GM12878 (cell line): ENCODE measurements at regions not wholly inside any gene's neighbourhood (a gene's known extent, or its start where the extent isn't known, plus 50 kb on each side); places are given as distances from the start of the nearest gene placed in this dataset.

Source experiments
- ATAC-seq: fragments of 200-7000 bp; cut with Tn5 transposase; 3 replicates; pipeline ENCODE4 v1.9.1; 2020; ENCODE audit warnings: mild to moderate bottlenecking, moderate library complexity
- BruUV-seq: library from RNA; stranded (reverse); fragments of 400-500 nt; replicated peaks from 2 replicates; lab custom pipeline; 2021; lab: Mats Ljungman, UMichigan
- CTCF ChIA-PET: fragments of 300-600 bp; sonication (Branson Sonifier 250); formaldehyde crosslinking; extraction: SDS; loops from one replicate; lab custom pipeline; 2021; ENCODE audit warnings: inconsistent platforms; lab: Yijun Ruan, JAX
- POLR2A ChIA-PET: fragments of 350-600 bp; formaldehyde crosslinking; extraction: SDS; loops from one replicate; lab custom pipeline; 2021; ENCODE audit warnings: inconsistent platforms; lab: Charles Lee
- RAD21 ChIA-PET: fragments of 300-600 bp; sonication (Branson Sonifier 250); formaldehyde crosslinking; loops from one replicate; lab custom pipeline; 2023; ENCODE audit warnings: antibody characterized with exemption; ENCODE audit not compliant: unreplicated experiment; lab: Charles Lee
- SMC1A ChIA-PET: fragments of 300-600 bp; sonication (Branson Sonifier 250); formaldehyde crosslinking; loops from one replicate; lab custom pipeline; 2023; ENCODE audit not compliant: unreplicated experiment, uncharacterized antibody; lab: Charles Lee
- DNase-seq: peaks from one replicate; pipeline ENCODE4 v3.0.0-alpha.2; 2011; ENCODE audit warnings: low read depth, low spot score
- FAIRE-seq: peaks from 3 replicates; lab custom pipeline; 2011; peaks lifted over from hg19 to GRCh38; lab: Jason Lieb, UNC
- H2AFZ ChIP-seq: 2 replicates; pipeline ENCODE4 v1.6.0; 2011; ENCODE audit warnings: low read depth, low read length, control low read depth; ENCODE audit not compliant: control insufficient read depth
- H3K27ac ChIP-seq: 2 replicates; pipeline ENCODE4 v1.5.1; 2011; ENCODE audit warnings: control low read depth; ENCODE audit not compliant: control insufficient read depth, insufficient read depth
- H3K27me3 ChIP-seq, 2 experiments: replicated peaks in 1 of 2; 2 replicates each; pipeline versions ENCODE4 v1.6.0 to v1.6.1; 2011; ENCODE audit warnings: low read length in 1 of 2; ENCODE audit not compliant: control insufficient read depth in 2 of 2, insufficient read depth in 2 of 2
- H3K36me3 ChIP-seq, 2 experiments: 2 replicates each; pipeline ENCODE4 v1.5.1; 2011; ENCODE audit warnings: low read length in 1 of 2; ENCODE audit not compliant: control insufficient read depth in 2 of 2, insufficient read depth in 2 of 2
- H3K4me1 ChIP-seq: 2 replicates; pipeline ENCODE4 v1.6.1; 2011; ENCODE audit warnings: mild to moderate bottlenecking, low read length, moderate library complexity, mixed read lengths; ENCODE audit not compliant: control insufficient read depth, insufficient read depth
- H3K4me2 ChIP-seq: 2 replicates; pipeline ENCODE4 v1.6.0; 2011; ENCODE audit warnings: control low read depth; ENCODE audit not compliant: control insufficient read depth, insufficient read depth
- H3K4me3 ChIP-seq: fragments of 200-600 bp; sonication (generic); 2 replicates; pipeline ENCODE4 v1.5.1; 2016
- H3K79me2 ChIP-seq: 2 replicates; pipeline ENCODE4 v1.6.0; 2011; ENCODE audit warnings: low read length; ENCODE audit not compliant: control insufficient read depth, insufficient read depth
- H3K9ac ChIP-seq: 2 replicates; pipeline ENCODE4 v1.8.0; 2011; ENCODE audit warnings: low read length, control low read depth, mixed read lengths; ENCODE audit not compliant: control insufficient read depth, insufficient read depth
- H3K9me3 ChIP-seq: replicated peaks from 3 replicates; pipeline ENCODE4 v1.5.1; 2011; ENCODE audit warnings: mild to moderate bottlenecking, low read length; ENCODE audit not compliant: control insufficient read depth, insufficient read depth
- H4K20me1 ChIP-seq: 2 replicates; pipeline ENCODE4 v1.6.0; 2011; ENCODE audit not compliant: control insufficient read depth, insufficient read depth
- BMI1 ChIP-seq: fragments of 450-650 bp; IDR thresholded peaks from 2 replicates; pipeline ENCODE4 v1.6.1; 2016; ENCODE audit warnings: mild to moderate bottlenecking, moderate library complexity, borderline replicate concordance
- MEF2B ChIP-seq: fragments of 450-650 bp; IDR thresholded peaks from 2 replicates; pipeline ENCODE4 v1.6.1; 2018; ENCODE audit warnings: mild to moderate bottlenecking, moderate library complexity; ENCODE audit not compliant: partially characterized antibody, poor library complexity, severe bottlenecking
- NFYA ChIP-seq: IDR thresholded peaks from 2 replicates; pipeline ENCODE4 v1.6.1; 2011; ENCODE audit warnings: low read depth, mild to moderate bottlenecking, low read length, improper control_type of control experiment, borderline replicate concordance
- WRNIP1 ChIP-seq: IDR thresholded peaks from 2 replicates; pipeline ENCODE4 v1.6.1; 2011; ENCODE audit warnings: low read depth, low read length, improper control_type of control experiment, borderline replicate concordance
- WGBS: methylation state at CpG from one replicate; pipeline ENCODE4 v1.1.6; 2016; ENCODE audit warnings: low lambda C conversion rate; ENCODE audit not compliant: insufficient replicate concordance, insufficient coverage; ENCODE audit errors: missing lambda C conversion rate; 5-methylcytosine and 5-hydroxymethylcytosine counted together
- in situ Hi-C: fragments of 300-500 bp; cut with MboI; formaldehyde crosslinking; loops from 9 replicates; pipeline ENCODE4 v1.14.3; 2018; ENCODE audit warnings: mixed read lengths
- intact Hi-C: fragments of 100-400 bp; cut with micrococcal nuclease; formaldehyde crosslinking; loops from one replicate; pipeline ENCODE4 v1.14.2; 2022; ENCODE audit not compliant: unreplicated experiment
- TF ChIP-seq, protein P1 (sequence below): IDR thresholded peaks from 2 replicates; pipeline ENCODE4 v1.6.1; 2012; ENCODE audit warnings: improper control_type of control experiment, low read depth, low read length; ENCODE audit not compliant: insufficient replicate concordance

DNA sequence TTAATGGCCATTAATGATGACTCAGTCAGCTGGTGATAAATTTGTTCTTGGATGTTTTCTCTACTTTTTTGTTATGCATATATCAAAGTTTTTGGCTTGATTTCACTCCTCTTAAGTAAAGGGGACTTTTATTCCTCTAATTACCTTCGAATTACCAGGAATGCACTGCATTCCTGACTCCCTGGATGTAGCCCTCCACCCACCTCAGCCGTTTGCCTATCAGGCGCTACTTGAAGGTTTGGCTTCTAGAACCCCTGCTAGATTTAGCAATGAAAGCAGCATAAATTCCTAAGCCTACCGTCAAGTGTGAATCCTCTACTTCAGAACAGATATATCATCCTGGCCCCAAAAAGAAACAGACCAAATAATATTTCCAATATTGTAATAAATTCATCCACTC lies 387.8 kb upstream of the ADGRL2 start (continued):
- TF ChIP-seq, protein P1, sequence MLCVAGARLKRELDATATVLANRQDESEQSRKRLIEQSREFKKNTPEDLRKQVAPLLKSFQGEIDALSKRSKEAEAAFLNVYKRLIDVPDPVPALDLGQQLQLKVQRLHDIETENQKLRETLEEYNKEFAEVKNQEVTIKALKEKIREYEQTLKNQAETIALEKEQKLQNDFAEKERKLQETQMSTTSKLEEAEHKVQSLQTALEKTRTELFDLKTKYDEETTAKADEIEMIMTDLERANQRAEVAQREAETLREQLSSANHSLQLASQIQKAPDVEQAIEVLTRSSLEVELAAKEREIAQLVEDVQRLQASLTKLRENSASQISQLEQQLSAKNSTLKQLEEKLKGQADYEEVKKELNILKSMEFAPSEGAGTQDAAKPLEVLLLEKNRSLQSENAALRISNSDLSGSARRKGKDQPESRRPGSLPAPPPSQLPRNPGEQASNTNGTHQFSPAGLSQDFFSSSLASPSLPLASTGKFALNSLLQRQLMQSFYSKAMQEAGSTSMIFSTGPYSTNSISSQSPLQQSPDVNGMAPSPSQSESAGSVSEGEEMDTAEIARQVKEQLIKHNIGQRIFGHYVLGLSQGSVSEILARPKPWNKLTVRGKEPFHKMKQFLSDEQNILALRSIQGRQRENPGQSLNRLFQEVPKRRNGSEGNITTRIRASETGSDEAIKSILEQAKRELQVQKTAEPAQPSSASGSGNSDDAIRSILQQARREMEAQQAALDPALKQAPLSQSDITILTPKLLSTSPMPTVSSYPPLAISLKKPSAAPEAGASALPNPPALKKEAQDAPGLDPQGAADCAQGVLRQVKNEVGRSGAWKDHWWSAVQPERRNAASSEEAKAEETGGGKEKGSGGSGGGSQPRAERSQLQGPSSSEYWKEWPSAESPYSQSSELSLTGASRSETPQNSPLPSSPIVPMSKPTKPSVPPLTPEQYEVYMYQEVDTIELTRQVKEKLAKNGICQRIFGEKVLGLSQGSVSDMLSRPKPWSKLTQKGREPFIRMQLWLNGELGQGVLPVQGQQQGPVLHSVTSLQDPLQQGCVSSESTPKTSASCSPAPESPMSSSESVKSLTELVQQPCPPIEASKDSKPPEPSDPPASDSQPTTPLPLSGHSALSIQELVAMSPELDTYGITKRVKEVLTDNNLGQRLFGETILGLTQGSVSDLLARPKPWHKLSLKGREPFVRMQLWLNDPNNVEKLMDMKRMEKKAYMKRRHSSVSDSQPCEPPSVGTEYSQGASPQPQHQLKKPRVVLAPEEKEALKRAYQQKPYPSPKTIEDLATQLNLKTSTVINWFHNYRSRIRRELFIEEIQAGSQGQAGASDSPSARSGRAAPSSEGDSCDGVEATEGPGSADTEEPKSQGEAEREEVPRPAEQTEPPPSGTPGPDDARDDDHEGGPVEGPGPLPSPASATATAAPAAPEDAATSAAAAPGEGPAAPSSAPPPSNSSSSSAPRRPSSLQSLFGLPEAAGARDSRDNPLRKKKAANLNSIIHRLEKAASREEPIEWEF: no peak

DNA sequence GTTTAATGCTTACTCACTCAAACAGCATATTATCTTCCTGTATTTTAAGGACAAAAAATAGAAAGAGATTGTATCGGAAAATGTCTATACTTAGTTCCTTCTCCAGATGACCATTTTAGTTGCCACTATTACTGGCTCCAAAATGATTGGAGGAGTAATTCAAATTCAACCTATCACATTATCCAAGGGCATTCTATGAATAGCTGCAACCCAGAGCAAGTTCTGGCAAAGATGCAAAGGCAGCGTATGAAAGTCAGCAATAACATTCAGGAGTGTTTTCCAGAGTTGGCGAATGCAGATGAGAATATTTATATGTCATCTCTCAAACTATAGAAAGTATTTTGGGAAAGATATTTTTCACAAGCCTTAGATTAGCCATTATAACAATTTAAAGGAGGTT lies 389.8 kb upstream of the ADGRL2 start:
- TF ChIP-seq BMI1: no peak
- TF ChIP-seq MEF2B: no peak
- TF ChIP-seq WRNIP1: no peak
- no peak for TF ChIP-seq NFYA
- no peaks in the 10 kb centered on the region for H3K9me3 ChIP-seq
- ATAC-seq (no peak), FAIRE-seq (no peak), DNase-seq (no peak)
- POLR2A ChIA-PET: no interaction called here
- CTCF ChIA-PET: interaction anchor here (1.6 kb wide), 1 partner anchor 139 kb away, joined by 5 read pairs; no protein-coding TSS in a partner anchor
- H2AFZ ChIP-seq: no peak overlapping the region
- RAD21 ChIA-PET: no interaction called here
- no peaks in the 10 kb centered on the region for H4K20me1 ChIP-seq
- no peaks in the 10 kb centered on the region; a peak in 1 of 4 replicates for H3K27me3 ChIP-seq
- H3K4me3 ChIP-seq: no peak overlapping the region
- H3K36me3 ChIP-seq: no peaks in the 10 kb centered on the region
- WGBS: 48% methylated on average over 3 of the region's 3 CpGs
- in situ Hi-C loops: no loop called here
- H3K4me1 ChIP-seq: no peaks in the 10 kb centered on the region
- BruUV-seq: no TSS peak
- SMC1A ChIA-PET: no interaction called here
- H3K27ac ChIP-seq: no peak overlapping the region
- intact Hi-C loops: loop anchor here (10.0 kb wide), 1 partner anchor 394 kb away; the partner anchor contains the start of gene ADGRL2
- no peak overlapping the region for H3K4me2 ChIP-seq
- no peaks in the 10 kb centered on the region for H3K79me2 ChIP-seq
- no peak overlapping the region for H3K9ac ChIP-seq
